ENCODE measurements at regions not wholly inside any gene's neighbourhood (a gene's known extent, or its start where the extent isn't known, plus 50 kb on each side); places are given as distances from the start of the nearest gene placed in this dataset.

DNA sequence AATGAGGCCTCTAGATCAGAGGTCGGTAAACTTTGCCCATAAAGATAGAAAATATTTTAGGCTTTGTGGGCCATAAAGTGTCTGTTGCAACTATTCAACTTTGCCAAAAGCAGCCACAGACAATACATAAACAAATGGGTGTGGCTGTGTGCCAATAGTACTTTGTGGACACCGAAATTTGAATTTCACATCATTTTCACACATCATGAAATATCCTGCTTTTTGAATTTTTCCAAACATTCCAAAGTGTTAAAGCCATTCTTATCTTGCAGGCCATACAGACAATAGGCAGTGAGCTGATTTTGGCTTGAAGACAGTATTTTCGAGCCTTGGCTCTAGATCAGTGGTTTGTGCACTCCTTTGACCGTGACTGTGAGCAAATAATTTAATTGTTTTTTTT lies 51.1 kb upstream of the EPC2 start:
- DNase-seq (ENCODE audit: low read depth, low spot score) = no peak
- Histone ChIP-seq H3K9me3 (ENCODE audit: control insufficient read depth, insufficient read depth, low read depth, low read length) (no peaks in the 10 kb centered on the region), H3K27ac (ENCODE audit: low read length) (no peak overlapping the region), H3K4me1 (ENCODE audit: control insufficient read depth, insufficient read depth, low read length) (no peaks in the 10 kb centered on the region), H3K4me3 (ENCODE audit: low read depth in 2 of 2, low read length in 2 of 2) (no peak overlapping the region), H3K27me3 (ENCODE audit: control insufficient read depth, insufficient read depth, low read length) (no peaks in the 10 kb centered on the region), H3K36me3 (ENCODE audit: control insufficient read depth, insufficient read depth, low read length) (no peaks in the 10 kb centered on the region)
- in situ Hi-C loops (cut with HindIII; ENCODE audit: low pct_unique_long_range_greater_than_20kb, low sequenced_read_pairs) (no loop called here), intact Hi-C loops (cut with micrococcal nuclease; ENCODE audit: unreplicated experiment) (no loop called here)
- ChIA-PET CTCF (no interaction called here), POLR2A (no interaction called here)
- no TSS peak for BruUV-seq (replicated peaks)
- no peak for ATAC-seq
- no peak for TF ChIP-seq TCF7L2 (IDR thresholded peaks at IDR 0.05; ENCODE audit: low read depth, low read length)
- TF ChIP-seq SIN3A (IDR thresholded peaks at IDR 0.05; ENCODE audit: borderline replicate concordance, insufficient read depth, low read depth, low read length) = no peak
- TF ChIP-seq, protein P1, sequence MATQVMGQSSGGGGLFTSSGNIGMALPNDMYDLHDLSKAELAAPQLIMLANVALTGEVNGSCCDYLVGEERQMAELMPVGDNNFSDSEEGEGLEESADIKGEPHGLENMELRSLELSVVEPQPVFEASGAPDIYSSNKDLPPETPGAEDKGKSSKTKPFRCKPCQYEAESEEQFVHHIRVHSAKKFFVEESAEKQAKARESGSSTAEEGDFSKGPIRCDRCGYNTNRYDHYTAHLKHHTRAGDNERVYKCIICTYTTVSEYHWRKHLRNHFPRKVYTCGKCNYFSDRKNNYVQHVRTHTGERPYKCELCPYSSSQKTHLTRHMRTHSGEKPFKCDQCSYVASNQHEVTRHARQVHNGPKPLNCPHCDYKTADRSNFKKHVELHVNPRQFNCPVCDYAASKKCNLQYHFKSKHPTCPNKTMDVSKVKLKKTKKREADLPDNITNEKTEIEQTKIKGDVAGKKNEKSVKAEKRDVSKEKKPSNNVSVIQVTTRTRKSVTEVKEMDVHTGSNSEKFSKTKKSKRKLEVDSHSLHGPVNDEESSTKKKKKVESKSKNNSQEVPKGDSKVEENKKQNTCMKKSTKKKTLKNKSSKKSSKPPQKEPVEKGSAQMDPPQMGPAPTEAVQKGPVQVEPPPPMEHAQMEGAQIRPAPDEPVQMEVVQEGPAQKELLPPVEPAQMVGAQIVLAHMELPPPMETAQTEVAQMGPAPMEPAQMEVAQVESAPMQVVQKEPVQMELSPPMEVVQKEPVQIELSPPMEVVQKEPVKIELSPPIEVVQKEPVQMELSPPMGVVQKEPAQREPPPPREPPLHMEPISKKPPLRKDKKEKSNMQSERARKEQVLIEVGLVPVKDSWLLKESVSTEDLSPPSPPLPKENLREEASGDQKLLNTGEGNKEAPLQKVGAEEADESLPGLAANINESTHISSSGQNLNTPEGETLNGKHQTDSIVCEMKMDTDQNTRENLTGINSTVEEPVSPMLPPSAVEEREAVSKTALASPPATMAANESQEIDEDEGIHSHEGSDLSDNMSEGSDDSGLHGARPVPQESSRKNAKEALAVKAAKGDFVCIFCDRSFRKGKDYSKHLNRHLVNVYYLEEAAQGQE (IDR thresholded peaks at IDR 0.05; ENCODE audit: insufficient read depth in 1 of 2, low read depth in 2 of 2, low read length in 1 of 2) = no peak
- TF ChIP-seq, protein P2, sequence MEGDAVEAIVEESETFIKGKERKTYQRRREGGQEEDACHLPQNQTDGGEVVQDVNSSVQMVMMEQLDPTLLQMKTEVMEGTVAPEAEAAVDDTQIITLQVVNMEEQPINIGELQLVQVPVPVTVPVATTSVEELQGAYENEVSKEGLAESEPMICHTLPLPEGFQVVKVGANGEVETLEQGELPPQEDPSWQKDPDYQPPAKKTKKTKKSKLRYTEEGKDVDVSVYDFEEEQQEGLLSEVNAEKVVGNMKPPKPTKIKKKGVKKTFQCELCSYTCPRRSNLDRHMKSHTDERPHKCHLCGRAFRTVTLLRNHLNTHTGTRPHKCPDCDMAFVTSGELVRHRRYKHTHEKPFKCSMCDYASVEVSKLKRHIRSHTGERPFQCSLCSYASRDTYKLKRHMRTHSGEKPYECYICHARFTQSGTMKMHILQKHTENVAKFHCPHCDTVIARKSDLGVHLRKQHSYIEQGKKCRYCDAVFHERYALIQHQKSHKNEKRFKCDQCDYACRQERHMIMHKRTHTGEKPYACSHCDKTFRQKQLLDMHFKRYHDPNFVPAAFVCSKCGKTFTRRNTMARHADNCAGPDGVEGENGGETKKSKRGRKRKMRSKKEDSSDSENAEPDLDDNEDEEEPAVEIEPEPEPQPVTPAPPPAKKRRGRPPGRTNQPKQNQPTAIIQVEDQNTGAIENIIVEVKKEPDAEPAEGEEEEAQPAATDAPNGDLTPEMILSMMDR (IDR thresholded peaks at IDR 0.05) = no peak
- TF ChIP-seq POLR2AphosphoS5 (IDR thresholded peaks at IDR 0.05; ENCODE audit: low read depth, low read length) = no peak

DNA sequence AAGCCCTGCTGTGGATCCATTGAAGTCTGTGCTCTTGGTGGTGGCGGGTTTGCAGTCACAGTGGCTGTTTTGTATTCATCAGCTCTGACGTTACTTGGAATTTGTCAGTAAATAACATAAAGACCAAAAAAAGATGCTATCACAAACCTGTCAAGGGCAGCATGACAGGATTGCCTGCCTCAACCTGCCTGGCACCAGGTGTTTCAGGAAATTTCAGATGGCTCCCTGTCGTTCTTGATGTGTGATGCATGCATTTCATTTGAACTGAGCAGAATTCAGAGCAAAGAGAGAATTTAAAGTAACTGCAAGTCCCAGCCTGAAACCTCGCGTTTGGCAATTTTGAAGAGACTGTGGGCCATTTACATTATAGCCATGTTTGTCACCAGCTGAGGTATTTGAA lies 50.3 kb upstream of the EPC2 start:
- Histone ChIP-seq H3K27ac (ENCODE audit: low read length) (no peak overlapping the region), H3K4me3 (ENCODE audit: low read depth in 2 of 2, low read length in 2 of 2) (no peak overlapping the region), H3K27me3 (ENCODE audit: control insufficient read depth, insufficient read depth, low read length) (no peaks in the 10 kb centered on the region), H3K4me1 (ENCODE audit: control insufficient read depth, insufficient read depth, low read length) (no peaks in the 10 kb centered on the region), H3K9me3 (ENCODE audit: control insufficient read depth, insufficient read depth, low read depth, low read length) (no peaks in the 10 kb centered on the region), H3K36me3 (ENCODE audit: control insufficient read depth, insufficient read depth, low read length) (no peaks in the 10 kb centered on the region)
- ATAC-seq (no peak), DNase-seq (ENCODE audit: low read depth, low spot score) (no peak)
- intact Hi-C loops (cut with micrococcal nuclease; ENCODE audit: unreplicated experiment) = no loop called here
- TF ChIP-seq TCF7L2 (IDR thresholded peaks at IDR 0.05; ENCODE audit: low read depth, low read length) = no peak
- TF ChIP-seq SIN3A (IDR thresholded peaks at IDR 0.05; ENCODE audit: borderline replicate concordance, insufficient read depth, low read depth, low read length) = no peak
- TF ChIP-seq POLR2AphosphoS5 (IDR thresholded peaks at IDR 0.05; ENCODE audit: low read depth, low read length) = no peak
- TF ChIP-seq, protein P1 (IDR thresholded peaks at IDR 0.05; ENCODE audit: insufficient read depth in 1 of 2, low read depth in 2 of 2, low read length in 1 of 2) = no peak
- TF ChIP-seq, protein P2 (IDR thresholded peaks at IDR 0.05) = no peak
- POLR2A ChIA-PET = no interaction called here
- no TSS peak for BruUV-seq (replicated peaks)
- CTCF ChIA-PET = no interaction called here
- in situ Hi-C loops (cut with HindIII; ENCODE audit: low pct_unique_long_range_greater_than_20kb, low sequenced_read_pairs) = no loop called here

Measured in Panc1 (cell line).